ENCODE measurements at regions not wholly inside any gene's neighbourhood (a gene's known extent, or its start where the extent isn't known, plus 50 kb on each side); places are given as distances from the start of the nearest gene placed in this dataset.

DNA sequence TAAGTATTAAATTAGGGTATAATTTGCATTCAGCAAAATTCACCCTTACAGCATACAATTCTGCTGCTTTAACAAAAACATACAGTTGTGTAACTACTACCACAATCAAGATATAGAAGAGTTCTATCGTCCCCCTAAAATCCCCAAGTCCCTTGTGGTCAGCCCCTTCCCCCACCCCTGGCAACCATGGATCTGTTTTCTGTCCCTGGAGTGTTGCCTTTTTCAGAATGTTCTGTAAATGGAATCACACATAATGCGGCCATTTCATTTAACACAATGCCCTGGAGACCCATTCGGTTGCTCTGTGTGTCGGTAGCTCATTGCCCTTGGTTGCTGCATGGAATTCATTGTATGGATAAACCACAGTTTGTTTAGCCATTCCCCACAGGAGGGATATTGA lies 190.2 kb downstream of the IRX5 start:
- peaks cover 2% of the 10 kb centered on the region for H3K36me3 Mint-ChIP-seq (ENCODE audit: insufficient read depth)
- H3K4me1 Mint-ChIP-seq: no peaks in the 10 kb centered on the region
- peaks cover 11% of the 10 kb centered on the region for H3K27me3 Mint-ChIP-seq
- ATAC-seq (replicated peaks; ENCODE audit: extremely low read depth, poor library complexity, severe bottlenecking) (no peak), DNase-seq (ENCODE audit: low spot score in 2 of 2) (no peak)
- peaks cover 10% of the 10 kb centered on the region for H3K9me3 Mint-ChIP-seq
- no peak overlapping the region for H3K4me3 Mint-ChIP-seq
- no peak overlapping the region for H3K27ac Mint-ChIP-seq (ENCODE audit: low read depth)

- H3K36me3 Mint-ChIP-seq (ENCODE audit: insufficient read depth): no peaks in the 10 kb centered on the region
- H3K27ac Mint-ChIP-seq (ENCODE audit: low read depth): no peak overlapping the region
- no peaks in the 10 kb centered on the region for H3K4me1 Mint-ChIP-seq
- H3K9me3 Mint-ChIP-seq: peaks cover 15% of the 10 kb centered on the region
- peaks cover 22% of the 10 kb centered on the region for H3K27me3 Mint-ChIP-seq
- H3K4me3 Mint-ChIP-seq: no peak overlapping the region
- DNase-seq (ENCODE audit: low spot score in 2 of 2) (no peak), ATAC-seq (replicated peaks; ENCODE audit: extremely low read depth, poor library complexity, severe bottlenecking) (no peak)
Measured at GRCh38 chr16:55123652-55124051, 193.0 kb downstream of the IRX5 start.

GRCh38 chr16:55125818-55126385 lies 195.2 kb downstream of the IRX5 start:
- DNase-seq (ENCODE audit: low spot score in 2 of 2) (no peak), ATAC-seq (replicated peaks; ENCODE audit: extremely low read depth, poor library complexity, severe bottlenecking) (no peak)
- no peaks in the 10 kb centered on the region for H3K36me3 Mint-ChIP-seq (ENCODE audit: insufficient read depth)
- no peaks in the 10 kb centered on the region for H3K4me1 Mint-ChIP-seq
- H3K9me3 Mint-ChIP-seq: peaks cover 10% of the 10 kb centered on the region
- peaks cover 11% of the 10 kb centered on the region for H3K27me3 Mint-ChIP-seq
- no peak overlapping the region for H3K4me3 Mint-ChIP-seq
- no peak overlapping the region for H3K27ac Mint-ChIP-seq (ENCODE audit: low read depth)

DNA sequence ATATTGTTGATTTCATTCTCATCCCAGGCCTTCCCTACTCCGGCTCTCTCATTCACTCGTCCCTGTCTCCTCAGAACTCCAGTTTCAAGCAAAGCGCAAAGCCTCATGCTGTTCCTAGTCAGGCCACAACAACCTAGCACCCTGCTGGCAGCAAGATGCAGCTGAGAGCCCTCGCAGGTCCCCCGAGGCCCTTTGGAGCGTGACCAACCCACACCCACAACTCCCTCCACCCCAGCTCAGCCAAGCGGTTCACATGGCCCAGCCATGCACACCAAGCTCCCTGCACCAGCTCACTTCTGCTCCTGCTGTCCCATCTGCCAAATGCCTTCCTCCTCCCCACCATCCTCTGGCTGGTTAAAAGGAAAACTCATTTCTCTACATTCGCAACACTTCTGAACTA lies 195.8 kb downstream of the IRX5 start:
- no peaks in the 10 kb centered on the region for H3K36me3 Mint-ChIP-seq (ENCODE audit: insufficient read depth)
- H3K27me3 Mint-ChIP-seq: peaks cover 11% of the 10 kb centered on the region
- ATAC-seq (replicated peaks; ENCODE audit: extremely low read depth, poor library complexity, severe bottlenecking) (no peak), DNase-seq (ENCODE audit: low spot score in 2 of 2) (no peak)
- no peak overlapping the region for H3K27ac Mint-ChIP-seq (ENCODE audit: low read depth)
- peaks cover 10% of the 10 kb centered on the region for H3K9me3 Mint-ChIP-seq
- no peak overlapping the region for H3K4me3 Mint-ChIP-seq
- H3K4me1 Mint-ChIP-seq: no peaks in the 10 kb centered on the region

- Mint-ChIP-seq H3K27ac (ENCODE audit: low read depth) (no peak overlapping the region), H3K27me3 (peaks cover 19% of the 10 kb centered on the region), H3K9me3 (peaks cover 5% of the 10 kb centered on the region), H3K4me3 (no peak overlapping the region), H3K4me1 (no peaks in the 10 kb centered on the region), H3K36me3 (ENCODE audit: insufficient read depth) (no peaks in the 10 kb centered on the region)
- ATAC-seq (replicated peaks; ENCODE audit: extremely low read depth, poor library complexity, severe bottlenecking) (no peak), DNase-seq (ENCODE audit: low spot score in 2 of 2) (no peak)
Measured at GRCh38 chr16:55130456-55130855, 193.5 kb upstream of the IRX6 start.

- Mint-ChIP-seq H3K4me3 (no peak overlapping the region), H3K27me3 (peaks cover 19% of the 10 kb centered on the region), H3K27ac (ENCODE audit: low read depth) (no peak overlapping the region), H3K9me3 (peaks cover 5% of the 10 kb centered on the region), H3K4me1 (no peaks in the 10 kb centered on the region), H3K36me3 (ENCODE audit: insufficient read depth) (no peaks in the 10 kb centered on the region)
- ATAC-seq (replicated peaks; ENCODE audit: extremely low read depth, poor library complexity, severe bottlenecking): no peak
- no peak for DNase-seq (ENCODE audit: low spot score in 2 of 2)
Measured at GRCh38 chr16:55130911-55131310, 193.1 kb upstream of the IRX6 start.

- H3K36me3 Mint-ChIP-seq (ENCODE audit: insufficient read depth): no peaks in the 10 kb centered on the region
- no peak overlapping the region for H3K27ac Mint-ChIP-seq (ENCODE audit: low read depth)
- DNase-seq (ENCODE audit: low spot score in 2 of 2) (no peak), ATAC-seq (replicated peaks; ENCODE audit: extremely low read depth, poor library complexity, severe bottlenecking) (no peak)
- peaks cover 18% of the 10 kb centered on the region for H3K27me3 Mint-ChIP-seq
- H3K4me3 Mint-ChIP-seq: no peak overlapping the region
- no peaks in the 10 kb centered on the region for H3K4me1 Mint-ChIP-seq
- H3K9me3 Mint-ChIP-seq: no peaks in the 10 kb centered on the region
Measured at GRCh38 chr16:55133654-55134053, 190.3 kb upstream of the IRX6 start.

DNA sequence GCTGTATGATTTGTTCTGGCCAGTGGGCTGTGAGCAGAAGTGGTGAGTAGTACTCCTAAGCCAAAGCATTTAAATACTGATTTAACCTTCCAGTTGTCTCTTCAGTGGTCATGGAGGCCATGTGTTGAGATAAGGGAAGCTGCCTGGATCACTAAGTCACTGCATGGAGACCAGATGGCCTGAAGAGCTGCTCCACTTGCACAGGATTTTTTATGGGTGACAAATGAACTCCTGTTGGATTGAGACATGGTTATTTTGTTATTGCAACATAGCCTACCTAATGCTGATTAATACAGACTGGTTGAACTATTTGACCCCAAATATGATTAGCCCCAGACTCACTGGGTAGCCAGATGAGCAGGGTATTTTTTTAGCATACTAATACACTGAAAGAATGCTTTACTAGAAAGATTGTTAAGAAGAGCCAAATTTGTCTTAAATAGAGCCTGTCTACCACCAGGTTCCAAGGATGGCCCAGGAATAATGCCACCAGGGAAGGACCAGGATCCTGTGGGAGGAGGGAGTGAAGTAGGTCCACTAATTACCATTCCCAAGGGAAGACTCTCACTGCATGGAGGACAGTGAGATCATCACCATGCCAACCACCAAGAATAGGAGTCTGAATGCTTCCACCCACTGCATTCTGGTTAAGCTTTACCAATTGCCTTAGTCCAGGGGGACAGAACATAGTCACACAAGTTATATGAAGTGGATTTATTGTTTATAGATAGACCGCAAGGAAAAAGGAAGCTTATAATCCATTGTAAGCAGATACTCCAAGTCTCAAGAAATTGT lies 187.4 kb upstream of the IRX6 start:
- no peak for DNase-seq (ENCODE audit: low spot score in 2 of 2)
- Mint-ChIP-seq H3K27ac (ENCODE audit: low read depth) (no peak overlapping the region), H3K36me3 (ENCODE audit: insufficient read depth) (no peaks in the 10 kb centered on the region), H3K9me3 (no peaks in the 10 kb centered on the region), H3K4me3 (no peak overlapping the region), H3K4me1 (no peaks in the 10 kb centered on the region), H3K27me3 (peaks cover 27% of the 10 kb centered on the region)
- no peak for ATAC-seq (replicated peaks; ENCODE audit: extremely low read depth, poor library complexity, severe bottlenecking)

GRCh38 chr16:55138298-55138697 lies 185.7 kb upstream of the IRX6 start:
- Mint-ChIP-seq H3K9me3 (no peaks in the 10 kb centered on the region), H3K4me1 (no peaks in the 10 kb centered on the region), H3K27ac (ENCODE audit: low read depth) (no peak overlapping the region), H3K27me3 (peaks cover 27% of the 10 kb centered on the region), H3K4me3 (no peak overlapping the region), H3K36me3 (ENCODE audit: insufficient read depth) (no peaks in the 10 kb centered on the region)
- ATAC-seq (replicated peaks; ENCODE audit: extremely low read depth, poor library complexity, severe bottlenecking): no peak
- DNase-seq (ENCODE audit: low spot score in 2 of 2): no peak

DNA sequence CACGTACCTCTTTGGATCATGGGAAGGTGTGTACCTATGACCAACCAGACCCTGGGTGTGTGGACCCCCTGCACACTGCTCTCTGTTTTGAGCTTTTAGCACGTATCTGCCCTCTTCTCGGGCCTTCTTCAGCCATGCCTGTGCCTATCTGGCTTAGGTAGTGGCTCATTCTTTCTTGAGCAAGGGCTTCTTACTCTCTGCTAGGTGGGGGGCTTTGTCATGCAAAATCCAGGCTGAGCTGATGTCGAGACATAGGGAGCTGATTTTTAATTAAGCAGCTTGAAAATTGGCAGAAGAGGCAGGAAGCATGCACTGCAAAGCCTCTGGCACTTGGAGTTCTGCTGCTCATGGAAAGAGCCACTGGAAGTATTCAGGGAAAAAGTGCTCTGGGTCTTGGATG lies 181.6 kb upstream of the IRX6 start:
- Mint-ChIP-seq H3K4me1 (no peaks in the 10 kb centered on the region), H3K4me3 (no peak overlapping the region), H3K27ac (ENCODE audit: low read depth) (no peak overlapping the region), H3K27me3 (peaks cover 9% of the 10 kb centered on the region), H3K36me3 (ENCODE audit: insufficient read depth) (no peaks in the 10 kb centered on the region), H3K9me3 (no peaks in the 10 kb centered on the region)
- ATAC-seq (replicated peaks; ENCODE audit: extremely low read depth, poor library complexity, severe bottlenecking) (no peak), DNase-seq (ENCODE audit: low spot score in 2 of 2) (no peak)

DNA sequence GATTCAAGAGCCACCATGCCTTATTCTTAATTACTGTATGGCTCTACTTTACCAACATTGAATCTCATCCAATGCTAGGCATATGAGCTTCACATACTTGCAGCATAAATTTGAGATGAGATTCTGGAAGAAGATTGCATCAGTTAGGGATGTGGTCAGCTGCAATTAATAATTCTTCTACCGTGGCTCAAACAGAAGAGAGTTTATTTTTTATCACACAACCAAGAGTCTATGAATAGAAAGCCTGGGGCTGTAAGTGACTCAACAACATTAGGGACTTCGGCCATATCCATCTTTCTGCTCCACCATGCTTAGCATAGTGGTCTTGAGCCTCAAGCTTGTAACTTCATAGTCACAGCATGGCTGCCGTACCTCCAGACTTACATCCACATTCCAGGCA lies 179.4 kb upstream of the IRX6 start:
- H3K36me3 Mint-ChIP-seq (ENCODE audit: insufficient read depth): no peaks in the 10 kb centered on the region
- DNase-seq (ENCODE audit: low spot score in 2 of 2): no peak
- no peaks in the 10 kb centered on the region for H3K4me1 Mint-ChIP-seq
- no peak for ATAC-seq (replicated peaks; ENCODE audit: extremely low read depth, poor library complexity, severe bottlenecking)
- no peaks in the 10 kb centered on the region for H3K27me3 Mint-ChIP-seq
- H3K27ac Mint-ChIP-seq (ENCODE audit: low read depth): no peak overlapping the region
- no peaks in the 10 kb centered on the region for H3K9me3 Mint-ChIP-seq
- H3K4me3 Mint-ChIP-seq: no peak overlapping the region

- H3K4me3 Mint-ChIP-seq: no peak overlapping the region
- H3K4me1 Mint-ChIP-seq: no peaks in the 10 kb centered on the region
- H3K27ac Mint-ChIP-seq (ENCODE audit: low read depth): no peak overlapping the region
- H3K36me3 Mint-ChIP-seq (ENCODE audit: insufficient read depth): no peaks in the 10 kb centered on the region
- ATAC-seq (replicated peaks; ENCODE audit: extremely low read depth, poor library complexity, severe bottlenecking) (no peak), DNase-seq (ENCODE audit: low spot score in 2 of 2) (no peak)
- H3K27me3 Mint-ChIP-seq: no peaks in the 10 kb centered on the region
- no peaks in the 10 kb centered on the region for H3K9me3 Mint-ChIP-seq
Measured at GRCh38 chr16:55145771-55146603, 178.0 kb upstream of the IRX6 start.

GRCh38 chr16:55146966-55147365 lies 177.0 kb upstream of the IRX6 start:
- Mint-ChIP-seq H3K27ac (ENCODE audit: low read depth) (no peak overlapping the region), H3K4me3 (no peak overlapping the region), H3K9me3 (no peaks in the 10 kb centered on the region), H3K27me3 (no peaks in the 10 kb centered on the region), H3K4me1 (no peaks in the 10 kb centered on the region), H3K36me3 (ENCODE audit: insufficient read depth) (no peaks in the 10 kb centered on the region)
- ATAC-seq (replicated peaks; ENCODE audit: extremely low read depth, poor library complexity, severe bottlenecking): no peak
- no peak for DNase-seq (ENCODE audit: low spot score in 2 of 2)
